ENCODE measurements at regions not wholly inside any gene's neighbourhood (a gene's known extent, or its start where the extent isn't known, plus 50 kb on each side); places are given as distances from the start of the nearest gene placed in this dataset.

GRCh38 chr13:103331924-103332323, 265.7 kb upstream of the SLC10A2 start:
- Histone ChIP-seq H2BK12ac (ENCODE audit: low read length) (no peak overlapping the region), H2AFZ (ENCODE audit: low read length) (no peak overlapping the region), H3K4me2 (ENCODE audit: insufficient read depth, low read length, poor library complexity, severe bottlenecking) (no peak overlapping the region), H3K4me1 (ENCODE audit: control insufficient read depth in 2 of 2, insufficient read depth in 1 of 2, low read depth in 1 of 2, low read length in 2 of 2) (no peaks in the 10 kb centered on the region), H4K91ac (ENCODE audit: low read depth, low read length, poor library complexity) (no peak overlapping the region), H3K23ac (ENCODE audit: low read depth, low read length, poor library complexity) (no peak overlapping the region), H3K27me3 (ENCODE audit: control insufficient read depth in 3 of 3, insufficient read depth in 3 of 3, low read depth in 1 of 3, low read length in 3 of 3) (no peaks in the 10 kb centered on the region), H2BK15ac (ENCODE audit: low read length) (no peak overlapping the region), H3K9ac (ENCODE audit: low read depth, low read length, poor library complexity) (no peak overlapping the region), H3K4ac (ENCODE audit: low read length) (no peak overlapping the region), H3K27ac (replicated peaks; ENCODE audit: low read length) (no peak overlapping the region), H3K4me3 (ENCODE audit: low read length in 2 of 2) (no peak overlapping the region), H3K36me3 (replicated peaks in 1 of 2; ENCODE audit: control insufficient read depth in 2 of 2, insufficient read depth in 2 of 2, low read length in 2 of 2) (no peaks in the 10 kb centered on the region), H3K14ac (ENCODE audit: low read length) (no peak overlapping the region), H2BK5ac (ENCODE audit: low read length) (no peak overlapping the region), H3K79me1 (ENCODE audit: low read depth, low read length) (no peaks in the 10 kb centered on the region), H2BK120ac (ENCODE audit: low read depth, low read length) (no peak overlapping the region), H4K8ac (ENCODE audit: low read depth, low read length) (no peak overlapping the region), H3K18ac (ENCODE audit: low read length) (no peak overlapping the region), H2AK5ac (ENCODE audit: low read depth, low read length) (no peak overlapping the region), H3K9me3 (replicated peaks in 1 of 2; ENCODE audit: control insufficient read depth in 2 of 2, insufficient read depth in 1 of 2, low read depth in 1 of 2, low read length in 2 of 2) (no peaks in the 10 kb centered on the region)
- DNase-seq (ENCODE audit: low spot score): no peak
- WGBS, 2 donors (ENCODE audit: extremely low coverage in 2 of 2, insufficient read length in 2 of 2, insufficient replicate concordance in 1 of 2): no CpG with 5 or more reads among the region's 4 CpGs

- H3K9me3 ChIP-seq (replicated peaks in 1 of 2; ENCODE audit: control insufficient read depth in 2 of 2, insufficient read depth in 1 of 2, low read depth in 1 of 2, low read length in 2 of 2): no peaks in the 10 kb centered on the region
- H2BK5ac ChIP-seq (ENCODE audit: low read length): no peak overlapping the region
- no peaks in the 10 kb centered on the region for H3K36me3 ChIP-seq (replicated peaks in 1 of 2; ENCODE audit: control insufficient read depth in 2 of 2, insufficient read depth in 2 of 2, low read length in 2 of 2)
- no peak overlapping the region for H4K8ac ChIP-seq (ENCODE audit: low read depth, low read length)
- no peaks in the 10 kb centered on the region for H3K27me3 ChIP-seq (ENCODE audit: control insufficient read depth in 3 of 3, insufficient read depth in 3 of 3, low read depth in 1 of 3, low read length in 3 of 3)
- H2BK120ac ChIP-seq (ENCODE audit: low read depth, low read length): no peak overlapping the region
- H4K91ac ChIP-seq (ENCODE audit: low read depth, low read length, poor library complexity): no peak overlapping the region
- H2AFZ ChIP-seq (ENCODE audit: low read length): no peak overlapping the region
- no peak overlapping the region for H3K14ac ChIP-seq (ENCODE audit: low read length)
- no peak overlapping the region for H3K4ac ChIP-seq (ENCODE audit: low read length)
- H3K4me2 ChIP-seq (ENCODE audit: insufficient read depth, low read length, poor library complexity, severe bottlenecking): no peak overlapping the region
- H2BK12ac ChIP-seq (ENCODE audit: low read length): no peak overlapping the region
- no peak overlapping the region for H3K23ac ChIP-seq (ENCODE audit: low read depth, low read length, poor library complexity)
- no peak for DNase-seq (ENCODE audit: low spot score)
- H3K18ac ChIP-seq (ENCODE audit: low read length): no peak overlapping the region
- H3K9ac ChIP-seq (ENCODE audit: low read depth, low read length, poor library complexity): no peak overlapping the region
- peaks cover 0 to 3% of the 10 kb centered on the region in 2 donors for H3K4me1 ChIP-seq (ENCODE audit: control insufficient read depth in 2 of 2, insufficient read depth in 1 of 2, low read depth in 1 of 2, low read length in 2 of 2)
- H3K27ac ChIP-seq (replicated peaks; ENCODE audit: low read length): no peak overlapping the region
- WGBS, 2 donors (ENCODE audit: extremely low coverage in 2 of 2, insufficient read length in 2 of 2, insufficient replicate concordance in 1 of 2): no CpG with 5 or more reads among the region's 1 CpG
- no peaks in the 10 kb centered on the region for H3K79me1 ChIP-seq (ENCODE audit: low read depth, low read length)
- H3K4me3 ChIP-seq (ENCODE audit: low read length in 2 of 2): no peak overlapping the region
- no peak overlapping the region for H2BK15ac ChIP-seq (ENCODE audit: low read length)
- H2AK5ac ChIP-seq (ENCODE audit: low read depth, low read length): no peak overlapping the region
Observed at GRCh38 chr13:103328899-103329298, 262.7 kb upstream of the SLC10A2 start.

GRCh38 chr13:103326326-103326725, 260.1 kb upstream of the SLC10A2 start:
- WGBS, 2 donors (ENCODE audit: extremely low coverage in 2 of 2, insufficient read length in 2 of 2, insufficient replicate concordance in 1 of 2): 100% methylated on average over 1 of the region's 2 CpGs; no CpG with 5 or more reads in 1 of the 2 donors
- H2BK12ac ChIP-seq (ENCODE audit: low read length): no peak overlapping the region
- peaks cover 0 to 3% of the 10 kb centered on the region in 2 donors for H3K4me1 ChIP-seq (ENCODE audit: control insufficient read depth in 2 of 2, insufficient read depth in 1 of 2, low read depth in 1 of 2, low read length in 2 of 2)
- H3K27ac ChIP-seq (replicated peaks; ENCODE audit: low read length): no peak overlapping the region
- H3K9ac ChIP-seq (ENCODE audit: low read depth, low read length, poor library complexity): no peak overlapping the region
- no peak overlapping the region for H4K8ac ChIP-seq (ENCODE audit: low read depth, low read length)
- no peak for DNase-seq (ENCODE audit: low spot score)
- H3K4me3 ChIP-seq (ENCODE audit: low read length in 2 of 2): no peak overlapping the region
- H2BK15ac ChIP-seq (ENCODE audit: low read length): no peak overlapping the region
- H3K18ac ChIP-seq (ENCODE audit: low read length): no peak overlapping the region
- no peak overlapping the region for H2AK5ac ChIP-seq (ENCODE audit: low read depth, low read length)
- no peak overlapping the region for H3K4me2 ChIP-seq (ENCODE audit: insufficient read depth, low read length, poor library complexity, severe bottlenecking)
- no peak overlapping the region for H3K23ac ChIP-seq (ENCODE audit: low read depth, low read length, poor library complexity)
- no peak overlapping the region for H2BK120ac ChIP-seq (ENCODE audit: low read depth, low read length)
- no peak overlapping the region for H2AFZ ChIP-seq (ENCODE audit: low read length)
- no peak overlapping the region for H3K14ac ChIP-seq (ENCODE audit: low read length)
- no peaks in the 10 kb centered on the region for H3K36me3 ChIP-seq (replicated peaks in 1 of 2; ENCODE audit: control insufficient read depth in 2 of 2, insufficient read depth in 2 of 2, low read length in 2 of 2)
- H3K4ac ChIP-seq (ENCODE audit: low read length): no peak overlapping the region
- H4K91ac ChIP-seq (ENCODE audit: low read depth, low read length, poor library complexity): no peak overlapping the region
- no peaks in the 10 kb centered on the region for H3K27me3 ChIP-seq (ENCODE audit: control insufficient read depth in 3 of 3, insufficient read depth in 3 of 3, low read depth in 1 of 3, low read length in 3 of 3)
- no peaks in the 10 kb centered on the region for H3K79me1 ChIP-seq (ENCODE audit: low read depth, low read length)
- H3K9me3 ChIP-seq (replicated peaks in 1 of 2; ENCODE audit: control insufficient read depth in 2 of 2, insufficient read depth in 1 of 2, low read depth in 1 of 2, low read length in 2 of 2): no peaks in the 10 kb centered on the region
- H2BK5ac ChIP-seq (ENCODE audit: low read length): no peak overlapping the region

- H2BK5ac ChIP-seq (ENCODE audit: low read length): no peak overlapping the region
- H4K91ac ChIP-seq (ENCODE audit: low read depth, low read length, poor library complexity): no peak overlapping the region
- H3K4me1 ChIP-seq (ENCODE audit: control insufficient read depth in 2 of 2, insufficient read depth in 1 of 2, low read depth in 1 of 2, low read length in 2 of 2): peaks cover 0 to 3% of the 10 kb centered on the region in 2 donors
- no peak overlapping the region for H4K8ac ChIP-seq (ENCODE audit: low read depth, low read length)
- H3K14ac ChIP-seq (ENCODE audit: low read length): no peak overlapping the region
- H2AFZ ChIP-seq (ENCODE audit: low read length): no peak overlapping the region
- H3K27ac ChIP-seq (replicated peaks; ENCODE audit: low read length): no peak overlapping the region
- H3K18ac ChIP-seq (ENCODE audit: low read length): no peak overlapping the region
- no peak overlapping the region for H2BK15ac ChIP-seq (ENCODE audit: low read length)
- no peak overlapping the region for H2BK120ac ChIP-seq (ENCODE audit: low read depth, low read length)
- H3K4me2 ChIP-seq (ENCODE audit: insufficient read depth, low read length, poor library complexity, severe bottlenecking): no peak overlapping the region
- no peak overlapping the region for H3K9ac ChIP-seq (ENCODE audit: low read depth, low read length, poor library complexity)
- DNase-seq (ENCODE audit: low spot score): no peak
- no peak overlapping the region for H3K4ac ChIP-seq (ENCODE audit: low read length)
- H3K23ac ChIP-seq (ENCODE audit: low read depth, low read length, poor library complexity): no peak overlapping the region
- H2AK5ac ChIP-seq (ENCODE audit: low read depth, low read length): no peak overlapping the region
- H3K79me1 ChIP-seq (ENCODE audit: low read depth, low read length): no peaks in the 10 kb centered on the region
- no peak overlapping the region for H2BK12ac ChIP-seq (ENCODE audit: low read length)
- no peaks in the 10 kb centered on the region for H3K36me3 ChIP-seq (replicated peaks in 1 of 2; ENCODE audit: control insufficient read depth in 2 of 2, insufficient read depth in 2 of 2, low read length in 2 of 2)
- no peaks in the 10 kb centered on the region for H3K9me3 ChIP-seq (replicated peaks in 1 of 2; ENCODE audit: control insufficient read depth in 2 of 2, insufficient read depth in 1 of 2, low read depth in 1 of 2, low read length in 2 of 2)
- WGBS, 2 donors (ENCODE audit: extremely low coverage in 2 of 2, insufficient read length in 2 of 2, insufficient replicate concordance in 1 of 2): no CpG with 5 or more reads among the region's 2 CpGs
- no peak overlapping the region for H3K4me3 ChIP-seq (ENCODE audit: low read length in 2 of 2)
- no peaks in the 10 kb centered on the region for H3K27me3 ChIP-seq (ENCODE audit: control insufficient read depth in 3 of 3, insufficient read depth in 3 of 3, low read depth in 1 of 3, low read length in 3 of 3)
Observed at GRCh38 chr13:103325672-103326071, 259.5 kb upstream of the SLC10A2 start.

Data from neuronal stem cell (in vitro differentiated cells).